Mesendoderm (in vitro differentiated cells): ENCODE measurements at regions not wholly inside any gene's neighbourhood (a gene's known extent, or its start where the extent isn't known, plus 50 kb on each side); places are given as distances from the start of the nearest gene placed in this dataset.

Experiments
- DNase-seq: peaks from one replicate; pipeline ENCODE4 v3.0.0; 2013
- H2AK5ac ChIP-seq: 2 replicates; pipeline ENCODE4 v1.6.1; 2013; ENCODE audit warnings: low read length, inconsistent platforms
- H2BK120ac ChIP-seq: 2 replicates; pipeline ENCODE4 v1.6.1; 2013; ENCODE audit warnings: low read depth, mild to moderate bottlenecking, low read length, moderate library complexity, mixed read lengths
- H2BK15ac ChIP-seq: replicated peaks from 2 replicates; pipeline ENCODE4 v1.6.1; 2013; ENCODE audit warnings: low read depth, mild to moderate bottlenecking, moderate library complexity
- H2BK5ac ChIP-seq: 2 replicates; pipeline ENCODE4 v1.6.1; 2013; ENCODE audit warnings: low read length, inconsistent platforms
- H3K18ac ChIP-seq: 2 replicates; pipeline ENCODE4 v1.6.1; 2013; ENCODE audit warnings: mild to moderate bottlenecking, low read length, mixed read lengths
- H3K23ac ChIP-seq: one replicate; pipeline ENCODE4 v1.6.1; 2013; ENCODE audit warnings: low read length
- H3K27ac ChIP-seq: 2 replicates; pipeline ENCODE4 v1.5.1; 2013; ENCODE audit warnings: low read depth, mild to moderate bottlenecking, inconsistent platforms, low read length, moderate library complexity
- H3K27me3 ChIP-seq: 2 replicates; pipeline ENCODE4 v1.6.1; 2013; ENCODE audit warnings: low read length, control low read depth, mild to moderate bottlenecking, inconsistent platforms; ENCODE audit not compliant: insufficient read depth, poor library complexity
- H3K36me3 ChIP-seq: 2 replicates; pipeline ENCODE4 v1.6.1; 2013; ENCODE audit warnings: low read length, inconsistent platforms; ENCODE audit not compliant: control insufficient read depth, insufficient read depth
- H3K4ac ChIP-seq: one replicate; pipeline ENCODE4 v1.6.1; 2013; ENCODE audit warnings: low read depth, mild to moderate bottlenecking, low read length, moderate library complexity
- H3K4me1 ChIP-seq: 2 replicates; pipeline ENCODE4 v1.6.1; 2013; ENCODE audit warnings: low read depth, low read length, inconsistent platforms; ENCODE audit not compliant: control insufficient read depth
- H3K4me2 ChIP-seq: 2 replicates; pipeline ENCODE4 v1.6.1; 2013; ENCODE audit warnings: low read length
- H3K4me3 ChIP-seq: 2 replicates; pipeline ENCODE4 v1.5.1; 2013; ENCODE audit warnings: mild to moderate bottlenecking, low read length
- H3K56ac ChIP-seq: one replicate; pipeline ENCODE4 v1.6.1; 2013; ENCODE audit warnings: low read length
- H3K79me1 ChIP-seq: 2 replicates; pipeline ENCODE4 v1.6.1; 2013; ENCODE audit warnings: low read length, inconsistent platforms
- H3K79me2 ChIP-seq: 2 replicates; pipeline ENCODE4 v1.6.1; 2013; ENCODE audit warnings: mild to moderate bottlenecking, low read length; ENCODE audit not compliant: control insufficient read depth, insufficient read depth
- H3K9ac ChIP-seq: 2 replicates; pipeline ENCODE4 v1.6.1; 2013; ENCODE audit warnings: low read length, inconsistent platforms
- H4K5ac ChIP-seq: one replicate; pipeline ENCODE4 v1.6.1; 2013; ENCODE audit warnings: low read length
- H4K8ac ChIP-seq: one replicate; pipeline ENCODE4 v1.6.1; 2013; ENCODE audit warnings: low read depth, mild to moderate bottlenecking, control low read depth, low read length, moderate library complexity
- WGBS: extraction: QIAGEN DNeasy Blood & Tissue Kit; methylation state at CpG from one replicate; pipeline ENCODE4 v1.1.7; 2013; ENCODE audit warnings: low lambda C conversion rate, missing lambda C conversion rate; ENCODE audit not compliant: insufficient coverage; ENCODE audit errors: extremely low coverage; 5-methylcytosine and 5-hydroxymethylcytosine counted together

DNA sequence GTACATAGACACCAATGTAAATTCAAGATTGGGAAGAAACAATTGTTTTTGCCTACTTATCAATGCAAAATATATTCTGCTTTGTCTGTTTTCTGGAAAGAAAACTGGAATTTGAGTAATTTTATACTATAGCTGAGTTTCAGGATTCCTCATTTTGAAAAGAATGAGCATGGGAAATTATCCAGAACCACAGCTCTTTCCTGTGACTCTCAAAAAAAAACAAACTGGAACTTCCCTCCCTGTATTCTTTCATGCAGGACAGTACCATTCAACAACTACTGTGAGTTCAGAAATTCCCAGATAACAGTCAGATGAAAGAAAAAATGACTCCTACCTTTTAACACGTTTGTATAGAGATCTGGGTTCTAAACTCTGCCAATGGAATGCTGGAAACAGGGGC lies 372.4 kb downstream of the TGFB2 start:
- Histone ChIP-seq H3K9ac (no peak overlapping the region), H3K4me2 (no peak overlapping the region), H2AK5ac (no peak overlapping the region), H3K27me3 (no peaks in the 10 kb centered on the region), H4K5ac (no peak overlapping the region), H2BK5ac (no peak overlapping the region), H3K79me1 (no peaks in the 10 kb centered on the region), H3K23ac (no peak overlapping the region), H4K8ac (no peak overlapping the region), H3K4me1 (no peaks in the 10 kb centered on the region), H3K56ac (no peak overlapping the region), H3K79me2 (no peaks in the 10 kb centered on the region), H3K18ac (no peak overlapping the region), H3K36me3 (no peaks in the 10 kb centered on the region), H3K4me3 (no peak overlapping the region), H2BK120ac (no peak overlapping the region), H3K27ac (no peak overlapping the region), H3K4ac (no peak overlapping the region), H2BK15ac (no peak overlapping the region)
- DNase-seq = no peak
- WGBS = no CpG with 5 or more reads among the region's 1 CpG

DNA sequence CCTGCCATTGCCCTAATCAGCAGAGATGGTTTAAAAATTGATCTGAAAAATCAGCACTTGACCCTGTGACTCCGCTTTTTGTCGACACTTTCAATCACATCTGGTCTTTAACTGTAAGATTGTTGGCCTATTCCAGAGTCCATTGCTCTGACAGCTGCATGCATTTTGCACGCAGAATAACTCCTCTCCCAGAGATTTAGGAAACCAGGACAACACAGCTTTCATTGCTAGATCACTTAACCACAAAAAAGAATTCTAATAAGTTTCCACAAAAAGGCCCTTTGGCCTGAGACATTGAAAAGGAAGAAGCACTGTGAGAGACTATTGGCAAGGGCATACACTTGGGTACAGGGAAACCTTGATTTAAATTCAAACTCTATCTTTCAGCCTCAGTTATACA lies 373.1 kb downstream of the TGFB2 start:
- WGBS = no CpG with 5 or more reads among the region's 3 CpGs

DNA sequence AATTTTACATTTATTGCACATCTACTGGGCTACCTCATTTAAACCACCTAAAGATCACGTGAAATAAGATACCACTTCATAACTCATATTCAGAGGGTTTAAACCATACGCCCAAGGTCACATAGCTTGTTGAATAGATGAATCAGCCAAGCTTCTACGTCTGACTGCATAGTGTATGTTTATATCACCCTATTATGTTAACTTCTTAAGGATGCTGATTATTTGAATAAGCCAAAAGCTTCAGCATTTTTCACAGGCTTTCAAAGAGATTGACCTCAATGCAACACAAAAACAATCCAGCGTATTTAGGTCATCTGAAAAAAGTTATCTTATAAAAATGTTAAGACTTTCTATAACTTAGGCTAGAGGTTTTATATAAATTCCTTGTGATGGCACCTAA lies 373.8 kb downstream of the TGFB2 start:
- no peaks in the 10 kb centered on the region for H3K79me1 ChIP-seq
- no peak overlapping the region for H3K4ac ChIP-seq
- no peak overlapping the region for H2BK5ac ChIP-seq
- H2BK15ac ChIP-seq = no peak overlapping the region
- H3K4me2 ChIP-seq = no peak overlapping the region
- no peak for DNase-seq
- no peak overlapping the region for H4K5ac ChIP-seq
- no peak overlapping the region for H3K56ac ChIP-seq
- H4K8ac ChIP-seq = no peak overlapping the region
- H3K4me3 ChIP-seq = no peak overlapping the region
- H3K27ac ChIP-seq = no peak overlapping the region
- H2BK120ac ChIP-seq = no peak overlapping the region
- no peaks in the 10 kb centered on the region for H3K79me2 ChIP-seq
- H3K27me3 ChIP-seq = no peaks in the 10 kb centered on the region
- no peak overlapping the region for H3K23ac ChIP-seq
- H3K9ac ChIP-seq = no peak overlapping the region
- H2AK5ac ChIP-seq = no peak overlapping the region
- H3K4me1 ChIP-seq = no peaks in the 10 kb centered on the region
- no peak overlapping the region for H3K18ac ChIP-seq
- H3K36me3 ChIP-seq = no peaks in the 10 kb centered on the region
- no CpG with 5 or more reads among the region's 4 CpGs for WGBS

More for the DNA sequence above, 373.1 kb downstream of the TGFB2 start:
- Histone ChIP-seq H3K79me1 (no peaks in the 10 kb centered on the region), H3K4me1 (no peaks in the 10 kb centered on the region), H3K4me2 (no peak overlapping the region), H3K27me3 (no peaks in the 10 kb centered on the region), H3K9ac (no peak overlapping the region), H2AK5ac (no peak overlapping the region), H4K5ac (no peak overlapping the region), H3K56ac (no peak overlapping the region), H3K27ac (no peak overlapping the region), H3K79me2 (no peaks in the 10 kb centered on the region), H2BK120ac (no peak overlapping the region), H3K23ac (no peak overlapping the region), H2BK5ac (no peak overlapping the region), H2BK15ac (no peak overlapping the region), H3K4ac (no peak overlapping the region), H3K36me3 (no peaks in the 10 kb centered on the region), H4K8ac (no peak overlapping the region), H3K4me3 (no peak overlapping the region), H3K18ac (no peak overlapping the region)
- DNase-seq = no peak

DNA sequence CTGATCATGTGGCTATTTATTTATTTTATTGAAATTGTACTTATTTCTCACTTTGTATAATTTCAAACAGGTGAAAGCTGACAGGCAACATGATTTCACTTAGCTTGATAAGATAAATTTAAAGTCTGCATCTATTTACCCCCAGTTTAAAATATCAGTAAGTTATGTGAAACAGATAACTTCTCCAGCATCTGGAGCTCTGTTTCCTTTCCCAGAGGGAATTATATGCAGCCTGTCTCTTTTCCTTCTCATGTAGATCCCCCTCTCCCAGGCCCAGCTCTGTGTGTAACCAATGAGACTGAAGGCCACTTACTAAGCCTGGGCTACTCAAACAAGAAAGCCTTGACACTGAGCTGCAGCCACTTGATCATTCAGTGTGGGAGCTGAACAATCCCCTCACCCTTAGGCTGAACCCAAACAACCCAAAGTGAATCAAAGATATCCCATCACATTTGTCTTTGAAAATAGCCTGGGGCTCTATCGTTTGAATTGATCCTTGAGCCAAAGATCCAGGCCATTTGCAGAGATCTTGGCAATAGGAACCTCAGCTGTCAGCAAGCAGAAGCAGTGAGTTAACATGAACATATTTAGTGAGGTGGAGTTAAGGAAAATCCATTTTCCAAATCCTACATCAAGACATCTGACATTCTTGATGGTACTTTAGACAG lies 383.9 kb downstream of the TGFB2 start:
- Histone ChIP-seq H3K36me3 (no peaks in the 10 kb centered on the region), H2BK15ac (no peak overlapping the region), H3K27ac (no peak overlapping the region), H2BK5ac (no peak overlapping the region), H3K27me3 (no peaks in the 10 kb centered on the region), H2BK120ac (no peak overlapping the region), H3K56ac (no peak overlapping the region), H3K23ac (no peak overlapping the region), H3K4ac (no peak overlapping the region), H3K79me2 (no peaks in the 10 kb centered on the region), H3K79me1 (no peaks in the 10 kb centered on the region), H3K4me3 (no peak overlapping the region), H4K8ac (no peak overlapping the region), H3K4me1 (no peaks in the 10 kb centered on the region), H3K9ac (no peak overlapping the region), H2AK5ac (no peak overlapping the region), H3K18ac (no peak overlapping the region), H3K4me2 (no peak overlapping the region), H4K5ac (no peak overlapping the region)
- no CpG with 5 or more reads among the region's 1 CpG for WGBS
- DNase-seq = no peak

DNA sequence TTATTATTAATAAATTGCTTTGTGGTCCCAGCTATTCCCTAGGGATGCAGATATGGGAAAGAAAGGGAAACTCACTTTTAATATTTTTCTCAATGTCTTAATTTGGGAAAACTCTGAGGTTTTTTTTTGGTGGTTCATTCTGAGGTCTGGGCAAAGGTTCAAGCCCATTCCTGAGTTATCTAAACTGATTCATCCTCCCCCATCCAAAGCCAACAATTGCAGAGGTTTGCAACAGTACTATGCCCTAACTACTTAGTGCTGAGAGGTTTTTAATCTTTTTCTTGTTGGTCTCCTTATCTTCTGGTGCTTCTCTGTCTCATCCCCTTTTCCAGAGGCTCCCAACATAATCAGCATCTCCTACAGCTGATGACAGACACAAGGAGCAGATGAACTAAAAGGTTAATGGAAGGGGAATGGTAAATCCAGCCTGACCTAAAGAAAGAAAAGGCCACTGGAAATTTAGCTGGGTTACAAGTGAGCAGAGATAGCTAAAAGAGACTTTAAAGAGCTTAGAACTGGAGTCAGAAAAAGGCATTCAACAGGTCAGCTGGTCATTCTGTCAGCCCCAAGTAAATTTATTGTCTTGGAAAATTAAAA lies 390.4 kb downstream of the TGFB2 start:
- DNase-seq = no peak
- Histone ChIP-seq H4K8ac (no peak overlapping the region), H3K36me3 (no peaks in the 10 kb centered on the region), H2BK15ac (no peak overlapping the region), H3K27me3 (no peaks in the 10 kb centered on the region), H3K79me1 (no peaks in the 10 kb centered on the region), H3K18ac (no peak overlapping the region), H3K9ac (no peak overlapping the region), H3K56ac (no peak overlapping the region), H3K4me3 (no peak overlapping the region), H2BK5ac (no peak overlapping the region), H4K5ac (no peak overlapping the region), H2AK5ac (no peak overlapping the region), H3K23ac (no peak overlapping the region), H2BK120ac (no peak overlapping the region), H3K79me2 (no peaks in the 10 kb centered on the region), H3K4me1 (no peaks in the 10 kb centered on the region), H3K4ac (no peak overlapping the region), H3K4me2 (no peak overlapping the region), H3K27ac (no peak overlapping the region)

DNA sequence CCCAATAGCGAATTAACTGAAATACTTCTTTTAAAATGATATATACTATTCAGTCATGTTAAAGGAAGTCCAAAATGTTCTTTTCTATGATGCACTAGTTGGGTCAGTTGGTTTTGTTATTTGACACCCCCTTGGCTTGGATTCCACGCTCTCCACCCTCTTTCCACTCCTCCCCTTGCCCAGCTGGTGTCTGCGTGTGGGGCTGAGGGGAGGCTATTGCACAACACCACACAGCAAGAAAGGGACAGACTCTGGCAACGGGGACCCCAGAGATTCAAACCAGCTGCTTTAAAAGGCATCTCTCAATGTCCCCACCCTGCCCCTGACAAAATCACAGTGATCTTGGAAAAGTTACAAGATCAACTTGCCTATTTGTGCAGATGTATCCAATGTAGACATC lies 394.3 kb downstream of the TGFB2 start:
- Histone ChIP-seq H4K8ac (no peak overlapping the region), H4K5ac (no peak overlapping the region), H2BK120ac (no peak overlapping the region), H3K4me3 (no peak overlapping the region), H3K79me2 (no peaks in the 10 kb centered on the region), H3K23ac (no peak overlapping the region), H3K9ac (no peak overlapping the region), H3K18ac (no peak overlapping the region), H3K4me1 (no peaks in the 10 kb centered on the region), H2BK15ac (no peak overlapping the region), H3K36me3 (no peaks in the 10 kb centered on the region), H3K4me2 (no peak overlapping the region), H3K27me3 (no peaks in the 10 kb centered on the region), H2AK5ac (no peak overlapping the region), H3K56ac (no peak overlapping the region), H3K27ac (no peak overlapping the region), H2BK5ac (no peak overlapping the region), H3K79me1 (no peaks in the 10 kb centered on the region), H3K4ac (no peak overlapping the region)
- DNase-seq = no peak
- no CpG with 5 or more reads among the region's 4 CpGs for WGBS
